NB4 (cell line): ENCODE measurements at regions not wholly inside any gene's neighbourhood (a gene's known extent, or its start where the extent isn't known, plus 50 kb on each side); places are given as distances from the start of the nearest gene placed in this dataset.

Source experiments
- CTCF ChIP-seq: IDR thresholded peaks from one replicate; pipeline ENCODE4 v1.5.1; 2012; ENCODE audit warnings: low read depth, low read length
- MAX ChIP-seq: IDR thresholded peaks from 2 replicates; pipeline ENCODE4 v1.6.1; 2011; ENCODE audit warnings: low read depth, low read length
- MYC ChIP-seq: IDR thresholded peaks from 2 replicates; pipeline ENCODE4 v1.6.1; 2011; ENCODE audit warnings: low read depth, low read length
- POLR2A ChIP-seq: IDR thresholded peaks from 2 replicates; pipeline ENCODE4 v1.6.1; 2011; ENCODE audit warnings: mild to moderate bottlenecking; ENCODE audit not compliant: insufficient read length; ENCODE audit errors: extremely low read depth

- no peak for TF ChIP-seq CTCF
- no peak for TF ChIP-seq POLR2A
- TF ChIP-seq MYC = no peak
- TF ChIP-seq MAX = no peak
Measured at GRCh38 chr3:59285560-59285959, 235.7 kb upstream of the CFAP20DC start.
